ENCODE measurements at regions not wholly inside any gene's neighbourhood (a gene's known extent, or its start where the extent isn't known, plus 50 kb on each side); places are given as distances from the start of the nearest gene placed in this dataset.

GRCh38 chr4:114076899-114077570 lies 97.6 kb upstream of the ARSJ start:
- TF ChIP-seq, protein P1, sequence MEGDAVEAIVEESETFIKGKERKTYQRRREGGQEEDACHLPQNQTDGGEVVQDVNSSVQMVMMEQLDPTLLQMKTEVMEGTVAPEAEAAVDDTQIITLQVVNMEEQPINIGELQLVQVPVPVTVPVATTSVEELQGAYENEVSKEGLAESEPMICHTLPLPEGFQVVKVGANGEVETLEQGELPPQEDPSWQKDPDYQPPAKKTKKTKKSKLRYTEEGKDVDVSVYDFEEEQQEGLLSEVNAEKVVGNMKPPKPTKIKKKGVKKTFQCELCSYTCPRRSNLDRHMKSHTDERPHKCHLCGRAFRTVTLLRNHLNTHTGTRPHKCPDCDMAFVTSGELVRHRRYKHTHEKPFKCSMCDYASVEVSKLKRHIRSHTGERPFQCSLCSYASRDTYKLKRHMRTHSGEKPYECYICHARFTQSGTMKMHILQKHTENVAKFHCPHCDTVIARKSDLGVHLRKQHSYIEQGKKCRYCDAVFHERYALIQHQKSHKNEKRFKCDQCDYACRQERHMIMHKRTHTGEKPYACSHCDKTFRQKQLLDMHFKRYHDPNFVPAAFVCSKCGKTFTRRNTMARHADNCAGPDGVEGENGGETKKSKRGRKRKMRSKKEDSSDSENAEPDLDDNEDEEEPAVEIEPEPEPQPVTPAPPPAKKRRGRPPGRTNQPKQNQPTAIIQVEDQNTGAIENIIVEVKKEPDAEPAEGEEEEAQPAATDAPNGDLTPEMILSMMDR (IDR thresholded peaks at IDR 0.05): no peak
- no peak for TF ChIP-seq POLR2A (IDR thresholded peaks at IDR 0.05)

Data from ovary (tissue), 3 donors.